ACHN (cell line): ENCODE measurements at regions not wholly inside any gene's neighbourhood (a gene's known extent, or its start where the extent isn't known, plus 50 kb on each side); places are given as distances from the start of the nearest gene placed in this dataset.
A peak's percentile ranks its signal among the peaks of the same experiment; 100 is the strongest.
"Not testable (repeated sequence)": the region's sequence is repeated elsewhere in the genome, so short reads cannot be mapped to it uniquely, and the experiment has no call there.

Experiments
- DNase-seq: peaks from one replicate; pipeline ENCODE4 v3.0.0-alpha.2; 2015
- in situ Hi-C: cut with HindIII; loops from 2 replicates; pipeline ENCODE4 v1.10.0; 2017; ENCODE audit warnings: low sequenced_read_pairs, low pct_ligation_motif_present, low pct_unique_long_range_greater_than_20kb

DNA sequence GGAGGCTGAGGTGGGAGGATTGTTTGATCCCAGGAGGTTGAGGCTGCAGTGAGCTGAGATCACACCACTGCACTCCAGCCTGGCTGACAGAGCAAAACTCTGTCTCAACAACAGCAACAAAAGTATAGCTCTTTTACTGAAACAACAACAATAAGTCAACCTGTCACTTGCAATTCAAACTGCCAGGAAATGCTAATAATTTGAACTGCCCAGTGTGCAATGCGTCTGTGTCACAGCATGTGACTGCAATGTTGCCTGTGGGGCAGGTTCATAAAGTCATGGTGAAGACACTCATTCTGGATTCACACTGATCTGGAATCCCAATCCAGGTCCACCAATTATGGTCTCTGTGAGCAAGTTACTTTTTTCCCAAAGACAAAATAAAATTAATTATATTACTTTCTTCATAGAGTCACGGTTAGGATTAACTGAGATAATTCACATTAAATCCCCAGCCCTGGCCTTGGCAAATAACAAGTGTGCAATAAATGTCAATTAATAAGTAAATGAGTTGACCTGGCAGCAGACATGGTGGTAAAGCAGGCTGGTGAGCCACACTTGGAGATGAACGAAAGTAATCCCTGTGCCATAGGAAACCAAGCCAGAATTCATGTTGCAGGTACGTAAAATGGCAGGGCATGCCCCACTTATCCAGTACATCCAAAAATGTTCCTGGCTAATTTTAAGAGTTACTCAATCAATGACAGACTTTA lies 89.1 kb upstream of the CPSF6 start:
- DNase-seq: no peak
- in situ Hi-C loops: no loop called here

DNA sequence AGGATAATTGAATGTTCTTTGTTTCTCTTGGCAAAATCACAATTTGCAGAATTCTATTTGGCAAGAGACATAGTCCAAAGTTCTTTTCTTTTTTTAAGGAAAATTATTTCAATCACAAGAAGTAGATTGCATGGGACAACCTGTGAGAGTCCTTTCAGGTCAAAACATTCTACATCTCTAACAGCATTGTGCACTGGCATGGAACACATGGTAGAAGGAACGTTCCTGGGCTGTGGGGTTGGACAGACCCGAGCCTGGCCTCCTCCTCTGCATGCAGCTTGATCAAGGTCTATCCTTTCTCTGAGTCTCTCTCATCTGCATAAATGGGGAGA lies 88.6 kb upstream of the CPSF6 start:
- DNase-seq: no peak
- in situ Hi-C loops: no loop called here

DNA sequence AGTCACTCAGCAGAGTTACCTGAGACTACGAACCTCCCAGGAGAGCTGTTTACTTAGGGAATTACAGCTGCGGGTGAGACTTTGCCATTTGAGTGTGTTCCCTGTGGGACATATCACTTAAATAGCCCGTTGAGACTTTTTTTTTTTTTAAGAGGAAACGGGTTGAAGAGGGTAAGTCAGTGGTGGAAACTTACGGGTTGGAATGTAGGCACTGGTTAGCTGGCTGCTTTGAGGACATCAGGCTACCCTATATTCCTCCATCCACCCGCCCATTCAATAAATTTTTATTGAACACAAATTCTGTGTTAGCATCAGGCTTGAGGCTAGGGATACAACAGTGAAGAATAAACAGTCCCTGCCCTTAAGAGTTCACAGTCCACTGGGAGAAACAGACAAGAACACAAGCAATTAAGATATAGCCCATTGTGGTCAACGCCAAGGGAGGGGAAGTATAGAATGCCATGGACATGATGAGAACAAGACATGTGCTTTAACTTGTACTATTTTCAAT lies 88.1 kb upstream of the CPSF6 start:
- in situ Hi-C loops: no loop called here
- no peak for DNase-seq

DNA sequence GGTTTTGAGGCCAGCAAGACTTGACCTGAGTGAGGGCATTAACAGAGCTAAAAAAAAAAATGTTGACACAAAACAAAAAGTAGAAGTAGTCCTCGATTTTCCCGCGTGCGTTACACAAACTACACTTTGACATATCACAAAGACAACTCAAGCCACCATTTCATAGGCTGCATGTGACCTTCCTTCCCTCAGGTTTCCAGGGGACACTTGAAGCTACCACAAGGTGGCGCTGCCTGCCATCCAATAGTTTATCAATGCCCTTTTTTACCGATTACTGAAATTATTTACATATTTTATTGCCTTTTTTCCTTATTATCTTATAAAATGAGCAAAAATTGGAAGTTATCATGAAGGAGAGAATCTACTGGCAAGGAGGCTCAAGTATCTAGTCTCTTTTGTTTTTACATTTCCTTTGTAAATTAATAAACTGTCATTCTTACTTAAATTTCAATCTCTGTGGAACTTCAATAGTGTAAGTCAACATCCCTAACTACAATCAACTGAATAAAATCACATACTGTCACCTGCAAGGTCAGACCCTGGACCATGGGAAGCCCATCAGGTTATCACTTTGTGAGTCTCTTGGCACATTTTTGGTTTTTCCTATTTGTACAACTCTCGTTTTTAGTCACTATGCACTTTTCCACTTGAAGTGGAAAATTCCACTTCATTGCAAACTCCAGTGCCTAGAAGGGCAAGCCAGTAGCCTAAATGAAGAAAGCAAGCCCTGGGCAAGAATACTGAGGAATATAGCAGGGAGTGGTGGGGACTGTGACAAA lies 84.6 kb upstream of the CPSF6 start:
- DNase-seq: peak; percentile 74
- in situ Hi-C loops: no loop called here

DNA sequence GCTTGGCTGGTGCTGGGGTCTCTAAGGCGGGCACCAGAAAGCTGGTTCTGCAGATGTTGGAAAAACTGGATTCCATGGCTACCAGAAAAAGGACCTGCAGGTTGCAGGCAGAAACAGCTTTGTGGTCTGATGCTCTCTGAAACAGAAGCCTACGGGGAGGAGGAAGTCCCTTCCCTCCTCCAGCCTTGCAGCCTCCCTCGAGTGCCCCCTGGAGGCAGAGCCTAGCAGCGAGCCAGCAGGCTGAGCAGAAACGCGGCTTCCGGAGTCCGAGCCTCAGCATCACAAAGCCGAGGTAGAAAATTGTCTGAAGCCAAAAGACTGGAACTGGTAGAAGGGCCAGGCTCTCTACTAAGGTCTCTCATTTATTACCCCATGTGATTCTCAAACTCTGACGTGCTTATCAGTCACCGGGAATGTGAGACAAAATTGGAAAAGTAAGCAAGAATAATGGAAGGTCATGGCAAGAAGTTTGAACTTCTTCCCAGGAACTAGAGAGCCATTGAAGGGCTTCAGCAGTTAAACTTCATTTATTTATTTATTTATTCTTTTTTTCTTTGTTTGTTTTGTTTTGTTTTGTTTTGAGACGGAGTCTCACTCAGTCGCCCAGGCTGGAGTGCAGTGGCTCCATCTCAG lies 82.2 kb upstream of the CPSF6 start:
- in situ Hi-C loops: no loop called here
- DNase-seq: peak; percentile 93

DNA sequence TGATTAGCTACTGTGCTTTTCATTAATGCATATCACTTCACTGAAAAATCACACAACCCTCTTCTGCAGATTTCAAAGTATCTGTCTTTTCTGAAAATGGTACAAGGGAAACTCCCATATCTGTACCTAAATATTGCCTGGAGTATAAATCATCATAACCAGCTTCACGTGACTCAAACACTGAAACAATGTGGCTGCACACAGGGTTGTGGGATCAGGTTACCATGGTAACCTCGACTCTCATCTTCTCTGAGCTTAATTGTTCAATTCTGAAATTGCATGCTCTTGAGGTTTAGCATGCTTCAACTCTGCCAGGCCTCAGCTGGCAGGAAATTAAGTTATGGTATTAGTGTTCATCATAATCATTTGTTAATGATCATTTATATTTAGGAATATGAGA lies 77.5 kb upstream of the CPSF6 start:
- in situ Hi-C loops: no loop called here
- no peak for DNase-seq

DNA sequence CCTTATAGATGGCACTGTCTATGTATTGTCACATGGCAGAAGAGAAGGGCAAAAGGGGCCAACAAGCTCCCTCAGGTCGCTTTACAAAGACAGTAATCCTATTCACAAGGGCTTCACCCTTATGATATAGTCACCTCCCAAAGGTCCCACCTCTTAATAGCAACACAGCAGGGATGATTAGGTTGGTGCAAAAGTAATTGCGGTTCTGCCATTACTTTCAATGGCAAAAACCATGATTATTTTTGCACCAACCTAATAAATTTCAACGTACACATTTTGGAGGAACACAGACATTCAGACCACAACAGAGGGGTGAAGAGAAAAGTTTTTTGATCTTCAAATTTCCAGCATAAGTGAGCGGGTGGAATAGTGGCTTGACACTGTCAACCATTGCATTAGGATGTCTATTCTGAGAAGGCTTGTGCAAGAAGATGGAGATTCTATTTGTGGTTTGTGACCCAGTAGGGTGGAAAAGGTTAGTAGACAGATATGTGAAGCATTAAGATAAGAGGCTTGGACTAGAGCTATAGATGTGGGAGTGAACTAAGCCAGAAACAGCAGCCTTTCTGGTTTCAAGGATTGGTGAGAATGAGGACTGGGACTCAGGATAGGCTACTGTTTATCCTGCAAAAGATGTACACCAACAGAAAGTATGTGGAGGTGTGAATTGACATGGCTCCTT lies 75.5 kb upstream of the CPSF6 start:
- in situ Hi-C loops: no loop called here
- no peak for DNase-seq

DNA sequence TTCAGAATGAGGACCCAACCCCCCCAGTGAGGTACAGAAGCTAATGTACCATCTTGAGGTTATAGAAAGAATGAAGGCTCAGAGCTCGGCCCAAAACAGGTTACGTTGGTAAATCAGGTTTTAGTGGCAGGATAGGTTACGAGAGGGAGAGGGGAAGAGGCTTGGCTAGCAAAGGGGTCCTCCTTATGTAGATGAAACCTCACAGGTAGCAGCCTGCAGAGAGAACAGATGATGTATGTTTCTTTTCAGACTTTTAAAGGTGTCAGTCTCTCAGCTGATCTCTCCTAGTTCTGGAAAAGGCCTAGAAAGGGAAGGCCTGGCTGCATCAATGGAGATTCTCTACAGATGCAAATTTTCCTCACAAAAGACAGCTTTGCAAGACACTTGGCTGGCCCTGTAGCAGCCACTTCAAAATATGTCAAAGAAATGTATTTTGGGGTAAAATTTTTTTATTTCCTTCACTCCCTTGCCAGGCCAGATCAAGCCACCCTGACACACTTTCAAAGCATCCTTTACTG lies 71.7 kb upstream of the CPSF6 start:
- DNase-seq: no peak
- in situ Hi-C loops: no loop called here

DNA sequence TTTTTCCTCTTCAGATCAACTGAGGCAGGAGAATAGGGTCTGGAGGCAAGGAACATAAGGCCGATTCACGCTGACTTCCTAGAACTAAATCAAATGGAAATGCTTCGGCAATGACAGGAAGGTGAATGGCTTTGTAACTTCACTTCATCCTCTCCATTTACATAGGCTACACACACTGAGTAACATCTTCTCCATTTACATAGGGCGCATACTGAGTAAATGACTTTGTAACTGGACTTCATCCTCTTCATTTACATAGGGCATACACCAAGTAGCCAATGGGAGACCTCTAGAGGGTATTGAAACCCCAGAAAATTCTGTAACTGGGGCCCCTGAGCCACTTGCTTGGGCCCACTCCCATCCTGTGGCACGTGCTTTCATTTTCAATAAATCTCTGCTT lies 71.0 kb upstream of the CPSF6 start:
- in situ Hi-C loops: no loop called here
- no peak for DNase-seq

DNA sequence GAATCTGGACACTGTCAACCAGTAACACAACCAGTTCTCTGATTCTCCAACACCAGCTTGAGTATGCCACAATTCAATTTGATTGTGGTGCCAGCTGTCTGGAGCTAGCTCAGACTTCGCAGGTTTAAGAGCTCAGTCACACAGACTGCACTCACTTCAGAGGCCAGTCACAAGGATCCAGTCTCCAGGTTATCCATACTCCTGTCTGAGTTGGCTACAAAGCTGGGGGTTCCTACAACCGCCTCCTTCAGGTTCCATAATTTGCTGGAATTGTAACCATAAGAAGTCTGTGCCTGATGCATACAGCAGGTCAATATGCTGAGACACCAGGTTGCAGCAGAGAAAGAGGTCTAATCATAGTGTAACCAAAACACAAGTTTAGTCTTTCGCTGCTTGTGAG lies 70.5 kb upstream of the CPSF6 start:
- DNase-seq: no peak
- in situ Hi-C loops: no loop called here

DNA sequence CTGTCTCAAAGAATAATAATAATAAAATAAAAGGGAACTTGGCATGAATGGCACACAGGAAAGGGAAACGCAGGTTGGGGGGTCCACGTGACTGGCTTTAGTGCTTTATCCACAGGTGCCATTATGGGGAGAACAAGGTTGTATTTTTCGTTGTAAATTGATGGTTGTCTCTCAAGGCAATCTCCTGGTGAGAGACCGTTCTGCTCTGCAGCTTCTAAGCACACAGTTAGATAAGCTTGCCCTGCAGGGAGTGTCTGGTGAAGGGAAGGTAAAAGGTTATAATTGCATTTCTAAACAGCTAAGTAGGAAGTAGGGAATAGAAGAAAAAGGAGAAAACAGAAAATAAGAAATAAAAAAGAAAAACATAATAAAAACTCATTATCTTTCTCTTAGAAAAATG lies 69.1 kb upstream of the CPSF6 start:
- in situ Hi-C loops: no loop called here
- DNase-seq: no peak

DNA sequence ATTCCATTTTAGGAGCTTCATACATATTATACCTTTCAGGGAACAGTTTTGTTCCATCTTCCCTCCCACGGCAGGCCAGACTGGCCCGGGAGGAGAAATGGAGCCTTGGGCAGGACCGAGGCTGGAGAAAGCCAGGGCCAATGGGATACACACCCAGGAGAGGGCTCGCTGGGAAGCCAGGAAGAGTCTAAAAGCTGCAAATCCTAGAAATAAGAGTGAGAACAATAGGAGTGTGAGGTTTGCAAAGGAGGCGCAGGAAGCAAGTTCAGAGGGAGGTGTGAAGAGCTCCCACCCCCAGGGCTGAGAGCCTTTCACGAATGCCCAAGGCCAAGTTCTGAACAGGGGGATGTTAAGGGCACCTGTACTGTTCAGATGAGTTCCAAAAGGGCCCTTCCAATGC lies 67.5 kb upstream of the CPSF6 start:
- no peak for DNase-seq
- in situ Hi-C loops: no loop called here

DNA sequence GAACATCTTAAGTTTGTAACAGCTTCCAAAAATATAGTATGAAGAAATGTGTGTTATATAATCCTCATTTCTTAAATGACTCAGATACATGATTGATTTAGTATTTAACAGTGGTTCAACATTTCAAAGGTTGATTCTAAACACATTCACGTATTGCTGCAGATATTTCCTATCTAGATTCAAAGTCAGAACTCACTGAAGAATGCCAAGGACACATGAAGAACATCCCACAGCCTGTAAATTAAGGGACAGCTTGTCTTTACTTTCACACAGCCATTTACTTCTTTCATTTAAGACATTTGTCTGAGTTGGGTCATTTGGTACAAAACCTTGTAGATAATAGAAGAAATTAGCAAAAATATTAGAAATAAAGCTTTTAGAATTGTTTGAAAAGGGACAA lies 66.9 kb upstream of the CPSF6 start:
- DNase-seq: no peak
- in situ Hi-C loops: no loop called here

DNA sequence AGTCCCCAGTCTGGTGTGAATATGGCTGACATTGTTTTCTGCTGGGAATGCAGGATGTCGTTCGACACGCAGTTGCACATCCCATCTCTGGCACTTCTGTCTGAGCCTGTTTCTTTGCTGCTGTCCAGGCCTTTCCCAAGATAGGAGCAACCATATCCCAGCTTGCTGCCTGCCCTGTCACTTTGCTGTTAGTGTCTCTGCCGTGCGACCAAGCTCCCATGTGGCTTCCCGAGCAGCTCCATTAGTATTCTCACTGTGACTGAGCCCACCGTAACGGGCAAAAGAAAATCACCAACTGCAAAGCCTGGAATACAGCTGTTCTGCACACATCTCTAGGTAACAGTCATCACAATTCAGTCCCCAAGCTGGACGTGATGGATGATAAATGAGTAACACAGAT lies 66.0 kb upstream of the CPSF6 start:
- in situ Hi-C loops: no loop called here
- no peak for DNase-seq

DNA sequence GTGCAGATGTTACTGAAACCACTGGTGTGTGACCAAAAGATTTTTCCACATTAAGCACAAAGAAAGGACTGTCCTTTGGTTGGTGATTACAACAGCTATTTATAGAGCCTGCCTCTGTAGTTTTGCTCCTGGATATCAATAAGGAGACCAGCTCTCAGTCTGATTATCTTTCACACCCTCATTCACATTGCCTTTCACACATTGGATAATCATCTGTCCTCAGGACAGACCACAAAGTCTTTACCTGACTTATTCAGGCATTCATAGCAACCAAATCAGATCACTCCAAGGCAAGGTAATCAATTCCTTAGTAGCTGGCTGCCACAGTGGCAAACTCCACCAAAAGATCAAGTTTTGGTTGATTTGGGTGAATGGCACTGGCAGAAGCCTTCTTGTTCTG lies 59.6 kb upstream of the CPSF6 start:
- DNase-seq: no peak
- in situ Hi-C loops: no loop called here

DNA sequence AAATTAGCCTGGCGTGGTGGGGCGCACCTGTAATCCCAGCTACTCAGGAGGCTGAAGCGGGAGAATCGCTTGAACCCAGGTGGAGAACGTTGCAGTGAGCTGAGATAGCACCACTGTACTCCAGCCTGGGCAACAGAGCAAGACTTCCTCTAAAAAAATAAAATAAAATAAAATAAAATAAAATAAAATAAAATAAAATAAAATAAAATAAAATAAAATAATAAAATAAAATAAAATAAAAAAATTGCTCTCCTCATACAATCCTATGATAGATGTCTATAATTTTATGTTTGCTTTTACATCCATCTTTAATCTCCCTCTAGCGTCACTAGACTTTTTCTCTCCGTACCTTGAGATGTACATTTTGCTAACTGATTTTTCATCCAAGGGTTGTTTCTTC lies 51.8 kb upstream of the CPSF6 start:
- DNase-seq, in situ Hi-C loops: not testable (repeated sequence)

DNA sequence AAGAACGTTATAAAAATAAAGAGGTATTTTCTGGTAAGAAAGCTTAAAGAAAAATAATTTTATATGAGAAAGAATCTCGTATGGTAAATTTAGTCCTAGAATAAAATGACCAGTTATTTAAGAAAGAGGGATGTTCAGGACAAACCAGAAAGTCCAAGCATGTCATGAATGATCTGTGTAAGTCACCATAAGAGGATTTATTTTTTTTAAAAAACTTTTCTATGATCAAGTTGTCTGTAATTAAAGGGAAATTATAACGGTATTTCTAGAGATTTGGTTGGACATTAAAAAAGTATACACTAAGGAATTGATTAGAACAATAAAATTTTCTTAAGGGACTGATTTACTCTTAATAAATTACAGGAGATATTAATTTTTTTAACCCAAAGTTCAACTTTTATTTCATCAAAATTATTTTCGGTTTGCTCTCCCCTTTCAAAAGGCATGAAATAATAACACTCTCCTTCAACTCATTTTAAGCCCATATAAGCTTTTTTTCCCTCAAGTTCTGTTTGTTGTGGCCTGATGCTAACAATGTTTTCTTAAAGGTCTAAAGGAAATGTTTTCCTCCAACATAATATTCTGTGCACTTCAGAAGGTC lies 49.9 kb upstream of the CPSF6 start:
- in situ Hi-C loops: no loop called here
- DNase-seq: peak; percentile 24
